ENCODE measurements at regions not wholly inside any gene's neighbourhood (a gene's known extent, or its start where the extent isn't known, plus 50 kb on each side); places are given as distances from the start of the nearest gene placed in this dataset.
"Not testable (repeated sequence)": the region's sequence is repeated elsewhere in the genome, so short reads cannot be mapped to it uniquely, and the experiment has no call there.

DNA sequence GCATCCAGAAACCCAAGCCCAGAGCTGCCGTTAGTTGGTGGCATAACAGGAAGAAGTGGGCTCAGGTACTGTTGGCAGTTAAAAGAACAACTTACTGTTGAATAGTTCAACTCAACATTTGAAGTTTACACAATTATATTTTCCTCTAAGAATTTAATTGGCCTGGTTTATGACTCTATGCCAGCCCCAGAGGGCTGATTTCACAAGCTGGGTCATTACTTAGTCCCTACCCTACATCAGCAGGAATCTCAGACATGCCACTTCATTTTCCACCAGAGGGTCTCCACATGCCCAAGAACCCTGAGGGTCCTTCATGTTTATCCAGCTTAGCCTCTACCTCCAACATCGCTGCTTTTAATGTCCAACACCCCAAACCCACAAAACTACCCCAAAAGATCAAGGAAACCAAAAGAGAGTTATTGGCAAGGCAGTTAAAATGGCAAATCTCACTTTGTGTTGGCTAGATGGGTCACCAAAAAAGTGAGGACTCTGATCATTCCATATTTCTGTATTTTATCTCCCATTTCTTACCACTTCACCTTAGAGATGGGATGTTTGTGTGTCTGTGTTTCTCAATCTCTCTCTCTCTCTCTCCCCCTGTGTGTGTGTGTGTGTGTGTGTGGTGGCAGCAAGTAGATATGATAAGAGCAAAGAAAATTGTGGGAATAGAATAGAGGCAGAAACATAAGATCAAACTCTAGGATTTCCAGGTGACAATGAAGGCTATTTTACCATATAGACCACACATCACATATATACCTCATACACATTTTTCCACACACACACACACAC, 112.5 kb upstream of the TBX18 start:
- DNase-seq (ENCODE audit: low read depth in 3 of 3), result no peak

DNA sequence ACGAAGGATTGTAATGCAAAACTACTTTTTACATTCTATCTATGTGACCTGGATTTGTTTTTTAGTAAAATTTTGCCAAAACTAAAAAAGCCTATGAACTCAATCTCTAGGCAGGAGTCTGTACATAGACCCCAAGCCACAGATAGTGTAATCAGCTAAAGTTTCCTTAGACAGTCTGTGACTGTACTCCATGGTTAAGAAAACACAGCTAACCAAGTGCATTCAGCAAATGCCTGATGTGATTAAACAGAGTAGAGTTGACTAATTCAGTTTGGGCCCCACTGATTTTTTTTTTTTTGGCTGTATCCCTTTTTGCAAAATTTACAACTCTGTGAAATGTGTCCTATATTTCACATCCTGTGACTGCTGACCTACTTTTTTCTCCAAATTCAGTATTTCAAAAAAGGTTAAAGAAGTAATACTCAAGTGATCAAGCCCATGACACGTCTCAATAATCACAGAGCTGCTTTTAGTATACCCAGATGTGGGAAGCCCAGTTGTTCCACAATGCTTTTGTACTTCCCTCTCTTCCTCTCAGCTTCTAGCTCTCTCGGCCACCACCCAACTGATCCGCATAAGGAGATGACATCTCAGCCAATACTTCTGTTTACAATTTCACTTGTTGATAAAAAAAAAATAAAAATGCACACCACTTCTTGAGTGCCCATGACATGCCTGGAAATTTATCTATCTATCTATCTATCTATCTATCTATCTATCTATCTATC, 108.8 kb upstream of the TBX18 start:
- no peak for DNase-seq (ENCODE audit: low read depth in 3 of 3)

DNA sequence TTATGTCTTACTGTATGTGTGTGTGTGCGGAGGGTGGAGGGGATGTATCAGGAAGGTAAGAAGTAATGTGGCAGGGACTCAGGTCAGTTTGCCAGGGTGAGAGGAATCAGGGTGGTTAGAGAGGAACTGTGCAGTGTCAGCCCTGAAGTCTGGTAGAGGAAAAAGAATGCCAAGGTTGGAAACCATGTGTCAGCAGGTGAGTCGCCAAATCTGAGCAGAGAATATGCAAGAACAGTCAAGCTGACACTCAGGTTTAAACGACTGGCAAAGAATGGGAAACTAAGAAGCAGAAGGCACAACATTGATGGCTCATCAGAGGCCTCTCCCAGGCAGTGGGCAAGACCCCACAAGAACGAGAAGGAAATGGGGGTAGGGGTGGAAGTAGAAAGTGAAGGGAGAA, 107.5 kb upstream of the TBX18 start:
- DNase-seq (ENCODE audit: low read depth in 3 of 3), result no peak

DNA sequence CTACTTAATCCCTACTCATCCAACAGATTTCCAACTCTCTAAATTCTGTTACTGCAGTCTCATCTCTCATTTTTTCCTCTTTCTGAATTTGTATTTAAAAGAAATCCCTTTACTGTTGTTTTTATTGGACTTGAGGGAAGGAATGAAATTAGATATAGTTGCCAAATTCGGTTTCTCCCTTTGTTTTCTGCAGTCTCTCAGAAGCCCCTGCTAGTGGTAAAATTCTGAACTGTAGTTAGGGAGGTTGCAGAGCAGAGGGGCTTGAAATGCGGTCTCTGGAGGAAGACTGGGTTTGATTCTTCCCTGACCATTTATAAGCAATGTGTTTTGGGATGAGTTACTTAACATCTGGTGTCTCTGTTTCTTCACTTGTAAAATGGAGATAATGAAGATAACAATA, 106.3 kb upstream of the TBX18 start:
- DNase-seq (ENCODE audit: low read depth in 3 of 3), result no peak

DNA sequence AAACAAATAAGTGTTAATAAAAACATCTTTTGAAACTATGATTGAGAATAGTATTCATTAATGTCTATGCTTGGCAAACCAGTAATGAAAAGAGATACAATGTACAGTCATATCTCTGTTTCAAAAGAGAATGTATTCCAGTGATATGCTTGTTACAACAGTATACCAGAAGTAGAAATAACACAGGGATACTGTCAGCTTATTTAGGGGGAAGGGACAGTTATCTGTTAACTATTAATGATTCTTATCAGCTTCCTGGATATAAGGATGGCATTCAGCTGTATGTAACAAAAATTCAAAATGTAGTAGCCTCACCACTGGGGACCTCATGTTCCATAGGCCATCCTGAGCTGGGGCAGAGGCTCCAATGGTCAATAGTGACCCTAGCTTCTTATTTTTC, 103.8 kb upstream of the TBX18 start:
- no peak for DNase-seq (ENCODE audit: low read depth in 3 of 3)

DNA sequence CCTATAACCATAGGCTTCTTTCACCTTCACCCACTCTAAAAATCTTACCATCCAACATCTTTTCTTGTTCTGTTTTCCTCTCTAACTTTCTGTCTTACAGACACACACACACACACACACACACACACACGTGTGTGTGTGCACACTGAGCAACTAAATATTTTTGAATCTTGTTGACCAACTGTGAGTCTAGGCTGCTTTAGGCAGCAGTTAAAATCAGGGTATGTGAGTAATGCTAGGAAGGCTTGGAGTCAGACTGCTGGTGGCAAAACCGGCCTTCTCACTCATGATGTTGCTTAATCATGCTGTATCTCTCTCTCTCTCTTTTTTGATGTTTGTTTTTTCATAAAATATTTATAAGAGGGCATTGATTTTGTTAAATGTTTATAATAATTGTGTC, 103.1 kb upstream of the TBX18 start:
- DNase-seq (ENCODE audit: low read depth in 3 of 3), result no peak

DNA sequence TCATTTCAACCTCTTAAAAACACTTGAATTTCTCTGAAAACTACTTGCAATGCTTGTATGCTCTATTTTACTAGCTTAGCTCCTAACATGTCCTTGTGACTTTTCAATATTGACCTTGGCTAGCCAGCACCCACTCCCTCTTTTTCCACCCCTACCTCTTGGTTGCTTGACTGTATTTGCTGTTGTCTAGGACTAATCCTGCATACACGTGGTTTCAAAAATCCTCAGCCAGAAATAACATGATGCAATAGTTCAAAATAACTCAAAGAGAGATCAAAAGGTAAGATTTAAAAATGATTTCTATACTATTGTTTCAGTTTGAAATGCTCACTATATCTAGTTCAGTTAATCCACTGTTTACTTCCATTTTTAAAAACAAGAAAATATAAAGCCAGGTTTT, 102.3 kb upstream of the TBX18 start:
- no peak for DNase-seq (ENCODE audit: low read depth in 3 of 3)

DNA sequence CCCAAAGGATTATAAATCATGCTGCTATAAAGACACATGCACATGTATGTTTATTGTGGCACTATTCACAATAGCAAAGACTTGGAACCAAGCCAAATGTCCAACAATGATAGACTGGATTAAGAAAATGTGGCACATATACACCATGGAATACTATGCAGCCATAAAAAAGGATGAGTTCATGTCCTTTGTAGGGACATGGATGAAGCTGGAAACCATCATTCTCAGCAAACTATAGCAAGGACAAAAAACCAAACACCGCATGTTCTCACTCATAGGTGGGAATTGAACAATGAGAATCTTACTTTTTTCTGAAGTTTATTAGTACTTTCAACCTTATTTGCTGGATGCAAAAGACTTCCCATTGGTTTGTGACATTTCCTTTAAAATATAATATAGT, 101.0 kb upstream of the TBX18 start:
- not testable (repeated sequence) for DNase-seq (ENCODE audit: low read depth in 3 of 3)

DNA sequence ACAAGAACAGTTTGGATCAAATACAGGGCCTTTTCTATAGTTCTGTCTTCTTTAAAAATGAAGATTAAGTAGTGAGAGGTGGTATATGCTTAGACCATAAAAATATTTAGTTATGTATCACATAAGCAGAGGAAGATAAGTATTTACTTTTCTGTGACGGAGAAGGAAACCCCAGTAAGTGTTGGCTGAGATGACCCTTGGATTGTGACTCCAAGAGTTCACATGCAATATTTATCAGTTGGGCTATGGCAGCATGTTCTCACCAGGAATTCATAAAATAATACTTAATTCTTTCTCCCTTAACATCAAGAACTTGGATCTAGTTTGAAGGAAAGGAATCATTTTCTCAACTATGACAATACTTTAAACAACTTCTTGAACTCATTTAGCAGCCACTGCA, 98.4 kb upstream of the TBX18 start:
- DNase-seq (ENCODE audit: low read depth in 3 of 3), result no peak

DNA sequence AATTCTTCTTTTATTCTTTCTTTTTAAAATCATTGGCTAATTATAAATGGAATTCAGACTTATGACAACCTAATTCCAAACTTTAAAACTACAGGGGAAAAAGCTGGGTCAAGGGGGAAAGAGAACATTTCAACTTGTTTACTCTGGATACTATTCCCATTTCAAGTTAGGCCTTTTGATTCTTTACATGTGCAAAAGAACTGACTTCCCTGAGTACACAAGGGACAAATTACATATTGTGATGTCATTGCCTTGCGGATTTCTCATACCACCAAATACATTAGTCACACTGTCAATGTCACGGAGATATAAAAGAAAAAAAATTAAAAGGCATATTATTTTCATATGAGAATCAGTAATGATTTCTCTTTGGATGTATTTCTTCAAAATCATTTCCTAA, 96.5 kb upstream of the TBX18 start:
- no peak for DNase-seq (ENCODE audit: low read depth in 3 of 3)

DNA sequence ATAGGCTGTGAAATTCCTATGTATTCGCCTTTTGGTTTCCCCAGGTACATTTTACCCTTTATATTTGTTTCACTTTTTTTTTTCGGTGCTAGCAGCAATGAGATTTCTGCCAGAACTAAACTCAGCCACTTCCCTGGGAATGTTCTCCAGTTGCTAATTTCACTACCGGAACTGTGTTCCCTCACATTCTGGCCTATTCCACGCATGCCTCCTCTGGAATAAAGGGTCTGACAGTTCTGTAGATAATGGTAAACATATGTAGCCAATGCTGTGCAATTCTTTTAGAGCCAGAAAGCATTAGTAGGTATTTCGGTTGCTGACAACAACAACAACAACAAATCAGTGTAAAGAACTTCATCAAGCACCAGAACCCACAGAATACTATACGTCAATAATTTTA, 96.1 kb upstream of the TBX18 start:
- DNase-seq (ENCODE audit: low read depth in 3 of 3), result no peak

DNA sequence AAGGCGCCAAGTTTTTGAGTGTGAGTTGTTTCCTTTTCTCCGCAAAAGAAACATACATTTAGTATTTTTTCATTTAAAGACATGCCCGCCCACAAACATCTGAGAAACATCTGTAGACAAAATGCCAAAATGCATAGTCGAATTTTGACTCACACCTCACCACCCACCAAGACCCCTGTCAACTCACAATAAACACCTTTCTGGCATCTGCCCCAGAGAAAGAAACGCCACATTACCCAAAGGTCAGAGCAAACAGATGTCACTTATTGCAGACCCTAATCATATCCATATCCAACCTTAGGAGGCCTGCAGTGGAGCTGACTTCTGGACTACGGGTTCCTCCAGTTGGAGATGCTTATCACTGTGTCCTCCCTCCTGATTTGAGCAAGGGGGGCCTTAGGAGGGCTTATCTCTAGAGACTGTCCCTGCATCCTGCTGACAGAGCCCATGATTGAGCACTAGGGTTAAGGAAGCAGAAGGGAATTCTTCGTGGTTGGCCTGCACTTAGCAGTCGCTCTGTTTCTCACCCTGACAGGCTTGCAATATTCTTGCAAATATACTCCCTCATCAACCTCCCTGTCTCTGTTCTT, 90.5 kb upstream of the TBX18 start:
- no peak for DNase-seq (ENCODE audit: low read depth in 3 of 3)

DNA sequence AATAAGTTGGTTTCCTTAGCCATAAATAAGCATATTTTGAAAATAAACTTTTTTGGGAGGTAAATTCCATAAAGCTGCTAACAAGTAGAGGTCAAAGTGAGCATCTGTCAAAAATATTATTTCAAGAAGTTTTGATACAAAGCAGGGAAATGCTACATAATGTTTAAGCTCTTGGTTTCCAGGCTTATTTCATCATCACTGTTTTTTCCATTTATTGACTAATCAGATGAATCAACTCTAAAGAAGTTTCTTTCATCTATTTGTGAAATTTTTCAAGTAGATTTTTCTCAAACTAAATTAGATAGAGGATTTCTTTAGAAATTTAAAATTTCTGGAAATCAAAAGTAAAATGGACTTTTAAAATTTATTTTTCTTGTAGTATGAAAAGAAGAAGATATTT, 89.5 kb upstream of the TBX18 start:
- no peak for DNase-seq (ENCODE audit: low read depth in 3 of 3)

DNA sequence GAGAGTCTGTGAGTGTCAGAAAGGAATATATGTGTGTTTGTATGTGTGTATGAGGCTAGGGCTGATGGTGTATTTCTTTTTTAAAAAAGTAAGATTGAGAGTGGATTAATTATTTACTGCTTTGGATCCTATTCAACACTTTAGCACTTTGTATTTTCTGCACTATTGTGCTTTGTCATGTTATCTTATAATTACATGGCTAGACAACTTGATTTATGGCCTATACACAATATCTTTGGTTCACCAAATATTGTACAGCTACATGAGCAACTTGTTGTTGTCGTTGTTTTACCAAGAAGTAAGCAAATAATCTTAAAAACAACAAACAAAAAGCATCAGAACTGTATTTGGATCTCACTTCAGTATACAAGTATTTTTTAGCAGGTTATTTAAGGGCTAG, 84.6 kb upstream of the TBX18 start:
- DNase-seq (ENCODE audit: low read depth in 3 of 3), result no peak

DNA sequence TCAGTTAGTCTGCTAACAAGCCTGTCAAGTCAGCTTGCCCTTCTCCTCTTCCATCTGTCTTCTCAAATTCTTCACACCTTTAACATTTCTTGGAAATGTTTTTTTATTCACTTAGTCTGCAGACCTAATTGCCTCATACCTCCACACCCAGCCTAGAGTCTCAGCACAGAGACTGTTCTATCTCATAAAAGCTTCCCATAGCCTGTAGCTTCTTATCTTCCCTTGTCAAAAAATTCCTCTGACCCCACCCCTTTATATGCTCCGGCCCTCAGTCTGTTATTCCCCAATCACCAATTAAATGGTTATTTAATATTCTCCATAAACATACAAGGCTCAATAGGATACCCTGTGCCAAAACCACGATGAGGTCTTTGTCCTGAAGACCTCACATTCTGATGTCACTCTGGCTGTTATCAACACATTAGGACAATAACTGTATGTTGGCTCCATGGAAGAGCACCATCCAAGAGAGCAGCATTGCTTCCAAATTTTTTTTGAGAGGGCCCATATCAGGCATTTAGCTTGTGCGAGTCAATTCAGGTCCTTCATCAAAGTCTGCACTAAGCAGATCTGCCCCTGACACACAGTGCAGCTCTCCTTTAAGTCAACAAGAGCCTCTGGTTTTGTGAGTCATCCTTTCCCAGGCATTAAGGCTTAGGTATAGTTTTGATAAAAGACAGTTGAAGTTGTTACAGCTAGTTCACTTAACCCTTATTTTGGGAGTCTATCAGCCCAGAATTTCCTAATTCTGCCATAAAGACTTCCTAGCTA, 83.2 kb upstream of the TBX18 start:
- DNase-seq (ENCODE audit: low read depth in 3 of 3), result no peak

DNA sequence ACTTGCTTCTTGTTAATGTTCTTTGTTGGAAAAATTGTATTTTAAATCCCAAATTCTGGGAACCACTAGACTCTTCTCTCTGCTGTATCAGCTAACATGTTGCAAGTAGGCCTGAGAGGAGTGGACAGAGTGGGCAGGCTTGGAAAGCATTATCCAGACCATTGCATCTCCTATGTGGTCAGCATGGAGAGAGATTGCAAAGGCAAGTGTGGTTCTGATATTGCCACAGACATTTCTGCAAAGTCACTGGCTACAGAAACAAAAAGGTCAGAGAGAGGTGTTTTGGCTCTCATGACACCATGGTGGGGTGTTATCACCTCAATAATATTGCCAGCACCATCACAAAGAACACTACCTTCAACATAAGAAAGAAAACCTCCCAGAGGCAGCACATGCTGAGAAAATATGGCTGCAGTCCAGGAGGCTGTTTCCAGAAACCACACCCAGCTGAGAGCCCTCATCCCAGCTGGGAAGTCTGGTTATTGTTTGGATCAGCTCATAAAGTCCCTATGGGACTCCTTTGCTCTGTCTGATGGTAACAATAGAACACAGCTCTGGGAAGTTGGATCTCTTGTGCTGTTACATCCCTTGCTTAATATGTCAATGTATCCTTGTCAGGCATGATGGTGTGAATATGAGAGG, 78.2 kb upstream of the TBX18 start:
- DNase-seq (ENCODE audit: low read depth in 3 of 3), result no peak

DNA sequence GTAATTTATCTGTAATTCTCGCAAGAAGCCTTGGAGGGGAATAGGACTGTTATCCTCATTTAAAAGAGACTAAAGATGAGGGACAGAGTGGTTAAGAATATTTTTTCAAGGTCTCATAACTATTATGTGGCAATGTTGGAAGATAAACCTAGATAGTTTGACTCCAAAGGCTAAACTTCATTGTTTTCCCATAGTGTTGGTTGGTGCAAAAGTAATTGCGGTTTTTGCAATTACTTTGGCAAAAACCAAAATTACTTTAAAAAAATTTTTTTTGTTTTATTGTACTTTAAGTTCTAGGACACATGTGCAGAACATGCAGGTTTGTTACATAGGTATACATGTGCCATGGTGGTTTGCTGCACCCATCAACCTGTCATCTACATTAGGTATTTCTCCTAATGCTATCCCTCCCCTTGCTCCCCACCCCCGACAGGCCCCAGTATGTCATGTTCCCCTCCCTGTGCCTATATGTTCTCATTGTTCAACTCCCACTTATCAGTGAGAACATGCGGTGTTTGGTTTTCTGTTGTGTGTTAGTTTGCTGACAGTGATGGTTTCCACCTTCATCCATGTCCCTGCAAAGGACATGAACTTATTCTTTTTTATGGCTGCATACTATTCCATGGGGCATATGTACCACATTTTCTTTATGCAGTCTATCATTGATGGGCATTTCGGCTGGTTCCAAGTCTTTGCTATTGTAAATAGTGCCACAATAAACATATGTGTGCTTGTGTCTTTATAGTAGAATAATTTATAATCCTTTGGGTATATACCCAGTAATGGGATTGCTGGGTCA, 72.9 kb upstream of the TBX18 start:
- DNase-seq (ENCODE audit: low read depth in 3 of 3), result not testable (repeated sequence)

DNA sequence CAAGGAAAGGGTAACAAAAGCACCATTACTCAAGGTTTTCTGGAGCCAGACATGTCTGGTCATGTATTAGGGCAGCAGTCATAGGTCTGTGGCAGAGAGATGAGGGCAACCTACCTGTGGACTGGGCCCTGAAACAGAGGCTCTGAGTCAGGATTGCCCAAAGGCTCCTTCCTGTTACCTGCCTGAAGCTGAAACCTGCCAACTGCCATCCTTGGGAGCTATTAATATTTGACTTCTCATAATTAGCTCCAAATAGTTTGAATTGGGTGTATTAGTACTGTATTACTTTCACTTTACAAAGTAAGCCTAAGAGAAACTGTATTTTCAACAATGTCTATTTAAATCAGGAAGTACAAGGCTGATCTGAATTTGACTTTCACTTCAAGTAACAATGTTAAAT, 72.0 kb upstream of the TBX18 start:
- DNase-seq (ENCODE audit: low read depth in 3 of 3), result no peak

DNA sequence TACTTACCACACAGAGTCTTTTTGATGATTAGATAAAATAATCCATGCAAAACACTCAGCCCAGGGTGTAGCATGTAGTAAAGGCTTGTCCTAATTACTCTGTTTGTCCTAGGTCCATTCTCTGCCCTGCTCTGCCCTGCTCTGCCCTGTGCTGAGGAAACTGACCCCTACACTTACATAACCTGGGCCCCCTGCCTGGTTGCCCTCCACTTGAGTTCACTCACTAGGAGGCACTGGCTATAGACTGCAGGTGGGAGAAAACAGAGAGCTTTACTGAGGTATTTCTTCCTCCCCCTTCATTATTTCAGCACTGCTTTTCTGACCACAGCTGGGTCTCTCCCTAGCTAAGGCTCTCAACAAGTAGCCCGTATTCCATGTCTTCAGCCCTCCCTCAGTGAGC, 70.9 kb upstream of the TBX18 start:
- DNase-seq (ENCODE audit: low read depth in 3 of 3), result no peak

DNA sequence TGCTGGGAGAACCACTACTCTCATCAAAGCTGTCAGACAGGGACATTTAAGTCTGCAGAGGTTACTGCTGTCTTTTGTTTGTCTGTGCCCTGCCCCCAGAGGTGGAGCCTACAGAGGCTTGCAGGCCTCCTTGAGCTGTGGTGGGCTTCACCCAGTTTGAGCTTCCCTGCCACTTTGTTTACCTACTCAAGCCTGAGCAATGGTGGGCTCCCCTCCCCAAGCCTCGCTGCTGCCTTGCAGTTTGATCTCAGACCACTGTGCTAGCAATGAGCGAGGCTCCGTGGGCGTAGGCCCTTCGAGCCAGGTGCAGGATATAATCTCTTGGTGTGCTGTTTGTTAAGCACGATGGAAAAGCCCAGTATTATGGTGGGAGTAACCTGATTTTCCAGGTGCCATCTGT, 67.5 kb upstream of the TBX18 start:
- not testable (repeated sequence) for DNase-seq (ENCODE audit: low read depth in 3 of 3)

DNA sequence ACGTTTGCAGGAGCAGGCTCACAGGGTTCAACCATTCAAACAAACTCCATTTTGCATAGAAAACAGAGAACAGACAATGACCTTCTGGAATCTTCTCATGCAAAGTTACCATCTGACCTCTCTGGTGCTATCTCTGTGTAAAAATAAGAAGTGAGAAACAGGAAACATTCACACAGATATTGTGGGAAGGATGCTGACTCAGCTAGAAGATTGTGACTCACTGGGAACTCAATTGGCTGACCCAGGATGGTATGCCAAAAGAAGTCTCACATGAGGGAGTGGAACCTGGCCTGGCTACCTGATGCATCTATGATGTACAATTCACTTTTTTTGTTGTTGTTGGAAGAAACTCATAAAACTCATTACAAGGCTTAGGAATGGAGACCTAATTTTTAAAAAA, 61.1 kb upstream of the TBX18 start:
- no peak for DNase-seq (ENCODE audit: low read depth in 3 of 3)
